ENCODE measurements at regions not wholly inside any gene's neighbourhood (a gene's known extent, or its start where the extent isn't known, plus 50 kb on each side); places are given as distances from the start of the nearest gene placed in this dataset.
"Not testable (repeated sequence)": the region's sequence is repeated elsewhere in the genome, so short reads cannot be mapped to it uniquely, and the experiment has no call there.

GRCh38 chr13:109939180-109939579, 152.8 kb upstream of the IRS2 start:
- no peak for DNase-seq (ENCODE audit: low read depth)

GRCh38 chr13:109938255-109938936, 152.0 kb upstream of the IRS2 start:
- no peak for DNase-seq (ENCODE audit: low read depth)

DNA sequence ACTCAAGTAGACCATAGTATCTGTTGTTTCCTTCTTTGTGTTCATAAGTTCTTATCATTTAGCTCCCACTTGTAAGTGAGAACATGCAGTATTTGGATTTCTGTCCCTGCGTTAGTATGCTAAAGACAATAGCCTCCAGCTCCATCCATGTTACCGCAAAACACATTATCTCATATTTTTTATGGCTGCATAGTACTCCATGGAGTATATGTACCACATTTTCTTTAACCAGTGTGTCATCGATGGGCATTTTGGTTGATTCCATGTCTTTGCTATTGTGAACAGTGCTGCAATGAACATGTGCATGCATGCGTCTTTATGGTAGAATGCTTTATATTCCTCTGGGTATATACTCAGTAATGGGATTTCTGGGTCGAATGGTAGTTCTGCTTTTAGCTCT, 148.1 kb upstream of the IRS2 start:
- not testable (repeated sequence) for DNase-seq (ENCODE audit: low read depth)

DNA sequence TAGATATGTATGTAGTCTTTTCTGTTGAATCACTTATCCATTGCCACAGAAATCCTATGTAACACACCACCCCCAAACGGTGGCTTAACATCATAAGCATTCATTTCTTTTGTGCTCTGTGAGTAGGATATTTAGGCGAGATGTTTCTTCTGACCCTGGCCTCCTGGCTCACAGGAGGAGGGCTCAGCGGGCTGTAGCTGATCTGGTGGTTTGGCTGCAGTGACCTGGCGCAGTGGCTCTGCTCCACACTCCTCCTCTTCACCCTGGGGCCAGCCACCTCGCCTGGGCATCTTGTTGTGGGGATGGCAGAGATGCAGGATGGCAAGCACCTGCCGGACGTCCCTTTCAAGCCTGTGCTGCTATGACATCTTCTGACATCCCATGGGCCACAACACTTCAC, 147.1 kb upstream of the IRS2 start:
- no peak for DNase-seq (ENCODE audit: low read depth)

DNA sequence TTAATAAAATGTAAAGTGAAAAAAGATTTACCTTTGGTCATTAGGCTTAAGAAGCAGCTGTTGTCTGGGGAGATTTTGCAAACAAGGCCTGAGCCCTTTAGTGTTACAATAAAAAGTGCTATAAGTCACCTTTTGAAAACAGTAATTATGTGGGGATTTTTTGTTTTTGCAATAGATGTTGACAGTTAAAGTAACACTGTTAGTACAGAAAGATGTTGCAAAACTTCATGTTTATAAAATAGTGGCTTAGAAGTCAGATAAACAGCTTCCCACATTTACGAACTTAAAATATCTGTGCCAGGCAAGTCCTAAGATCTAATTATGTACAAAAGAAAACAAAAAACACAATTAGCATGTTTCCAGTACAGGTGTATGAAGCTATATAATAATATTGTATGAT, 138.0 kb upstream of the IRS2 start:
- DNase-seq (ENCODE audit: low read depth), result no peak

- DNase-seq (ENCODE audit: low read depth), result no peak
Measured at GRCh38 chr13:109922518-109922917, 136.1 kb upstream of the IRS2 start.

DNA sequence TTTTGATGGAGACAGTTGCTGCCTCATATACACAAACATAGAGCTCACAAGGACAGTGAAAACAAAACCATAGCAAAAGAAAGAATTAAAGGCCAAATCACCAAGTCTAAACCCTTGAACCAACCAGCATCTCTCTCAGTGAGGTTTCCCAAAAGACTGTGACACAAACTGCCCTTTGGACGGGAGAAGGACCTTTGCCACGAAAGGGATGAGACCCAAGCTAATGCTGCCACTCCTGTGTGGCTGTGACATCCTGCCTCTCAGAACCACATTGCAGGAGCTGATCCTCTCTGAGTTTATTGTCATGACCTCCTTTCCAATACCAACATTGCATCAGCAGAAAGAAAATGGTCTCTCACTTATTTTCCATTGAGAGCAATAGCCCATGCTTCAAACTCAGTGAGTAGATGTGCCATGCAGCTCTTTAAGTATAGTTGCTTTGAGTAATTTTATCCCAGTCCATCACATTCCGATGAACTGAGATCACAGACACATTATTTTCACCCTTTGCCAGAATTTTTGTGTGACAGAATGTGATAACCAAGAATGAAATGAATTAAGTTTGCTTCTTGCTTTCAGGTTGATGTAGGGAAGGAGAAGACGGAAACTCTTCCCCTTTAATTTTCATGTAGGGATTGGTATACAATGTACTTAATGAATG, 133.5 kb upstream of the IRS2 start:
- no peak for DNase-seq (ENCODE audit: low read depth)

DNA sequence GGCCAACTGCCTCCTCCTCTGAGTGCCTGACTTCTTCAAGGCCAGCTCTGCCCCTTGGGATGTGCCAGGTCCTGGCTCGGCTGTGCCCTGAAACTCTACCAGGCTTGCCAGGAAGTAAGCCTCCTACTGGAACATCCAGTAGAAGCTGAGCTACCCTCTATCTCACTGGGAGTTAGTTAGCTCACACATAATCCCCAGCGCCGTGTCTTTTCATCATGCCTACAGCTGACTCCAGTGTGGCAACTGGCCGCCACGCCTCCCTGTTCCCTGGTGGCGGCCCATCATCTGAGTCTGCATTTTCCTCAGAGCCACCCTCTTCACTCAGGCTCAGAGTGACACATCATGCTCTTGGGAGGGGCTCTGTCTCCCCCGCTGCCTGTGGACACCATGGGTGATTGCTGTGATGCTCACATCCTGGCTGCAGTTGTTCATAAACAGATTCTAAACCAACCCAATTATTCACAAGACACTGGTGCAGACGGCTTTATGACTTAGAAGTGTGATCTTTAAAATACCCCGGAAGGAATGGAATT, 131.9 kb upstream of the IRS2 start:
- no peak for DNase-seq (ENCODE audit: low read depth)

DNA sequence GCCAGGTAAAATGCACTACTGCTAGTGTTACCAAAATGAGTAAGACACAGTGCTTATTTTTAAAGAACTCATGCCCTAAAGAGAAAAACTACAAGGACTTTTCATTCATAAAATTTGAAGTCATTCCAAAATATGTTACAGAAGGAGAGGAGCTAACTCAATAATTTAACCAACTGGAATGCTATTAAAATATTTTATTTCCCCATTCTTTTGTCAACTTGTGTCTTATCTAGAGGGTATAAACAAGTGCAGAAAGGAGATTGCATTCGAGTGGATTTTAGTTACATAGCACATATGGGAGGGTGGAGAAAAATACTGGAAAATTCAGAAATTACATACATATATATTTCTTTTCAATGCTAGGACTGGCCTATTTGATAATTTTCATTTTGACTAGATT, 131.0 kb upstream of the IRS2 start:
- no peak for DNase-seq (ENCODE audit: low read depth)

DNA sequence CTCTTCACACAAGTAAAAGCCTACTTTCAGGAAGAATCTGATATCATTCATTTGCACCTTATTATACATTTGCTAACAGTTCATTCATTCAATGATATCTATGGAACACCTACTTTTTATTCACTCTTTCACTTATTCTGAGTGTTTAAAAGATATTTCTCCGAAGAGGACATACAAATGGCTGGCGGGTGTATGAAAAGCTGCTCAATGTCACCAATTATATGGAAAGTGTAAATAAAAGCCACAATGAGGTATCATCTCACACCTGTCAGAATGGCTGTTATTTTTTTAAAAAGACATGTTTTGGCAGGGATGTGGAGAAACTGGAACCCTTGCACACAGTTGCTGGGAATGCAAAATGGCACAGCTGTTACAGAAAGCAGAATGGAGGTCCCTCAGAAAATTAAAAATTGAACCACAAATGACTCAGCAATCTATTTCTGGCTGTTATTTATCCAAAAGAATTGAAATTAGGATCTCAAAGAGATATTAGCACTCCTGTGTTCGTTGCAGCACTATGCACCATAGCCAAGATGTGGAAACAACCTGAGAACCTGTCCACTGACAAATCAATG, 127.6 kb upstream of the IRS2 start:
- no peak for DNase-seq (ENCODE audit: low read depth)

DNA sequence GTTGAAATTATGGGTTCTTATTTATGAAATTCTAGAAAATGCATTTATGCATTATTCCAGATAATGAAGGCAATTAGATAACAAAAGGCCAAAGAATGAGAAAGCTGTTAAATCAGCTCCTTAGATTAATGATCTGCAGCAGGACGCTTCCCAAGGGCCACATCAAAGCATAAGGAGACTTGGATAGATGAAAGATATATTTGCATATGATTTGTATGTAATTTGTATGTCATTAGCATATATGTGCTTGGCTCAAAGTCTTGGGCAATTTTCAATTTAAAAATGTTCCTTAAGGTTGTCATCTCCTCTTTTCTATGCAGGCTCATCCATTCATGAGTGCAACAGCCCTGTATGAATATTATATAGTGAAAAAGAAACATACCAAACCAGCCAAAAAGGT, 126.8 kb upstream of the IRS2 start:
- DNase-seq (ENCODE audit: low read depth), result no peak

DNA sequence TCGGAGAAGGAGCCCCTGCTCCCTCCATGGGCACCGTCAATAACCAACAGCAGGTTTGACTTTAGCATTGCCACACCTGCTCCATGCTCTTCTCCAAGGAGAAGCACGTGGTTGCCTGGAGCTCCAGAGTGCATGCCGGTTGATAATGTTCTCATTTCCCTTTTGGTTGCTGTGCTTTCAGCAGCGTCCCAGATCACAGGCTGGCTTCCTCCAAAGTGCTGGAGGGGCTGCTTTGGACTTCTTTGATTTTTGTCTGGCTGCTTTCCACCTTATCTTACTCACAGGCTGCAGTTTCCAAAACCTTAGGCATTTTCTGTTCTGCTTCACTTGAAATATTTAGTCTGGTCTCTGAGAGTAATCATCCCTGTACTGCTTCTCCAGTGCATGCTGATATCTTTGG, 123.8 kb upstream of the IRS2 start:
- no peak for DNase-seq (ENCODE audit: low read depth)

DNA sequence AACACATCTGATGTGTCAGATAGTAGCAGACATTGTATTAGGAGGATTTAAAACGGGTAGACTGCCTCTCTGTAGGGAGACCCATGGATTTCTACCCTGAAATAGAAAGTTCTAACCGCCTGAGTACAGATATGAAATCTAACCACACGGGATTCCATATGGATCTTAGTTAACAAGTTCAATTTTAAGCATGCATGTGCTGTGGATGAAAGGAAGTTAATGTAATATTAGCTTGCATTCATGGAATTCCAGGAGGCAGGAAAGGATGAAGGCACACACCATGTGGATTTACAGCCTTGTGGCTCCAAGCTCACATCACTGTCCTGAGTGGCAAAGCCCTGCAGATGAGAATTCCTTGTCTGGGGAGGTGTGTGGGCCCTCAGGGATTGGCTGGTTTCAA, 120.6 kb upstream of the IRS2 start:
- DNase-seq (ENCODE audit: low read depth), result no peak

- DNase-seq (ENCODE audit: low read depth), result no peak
Measured at GRCh38 chr13:109904218-109904617, 117.8 kb upstream of the IRS2 start.

DNA sequence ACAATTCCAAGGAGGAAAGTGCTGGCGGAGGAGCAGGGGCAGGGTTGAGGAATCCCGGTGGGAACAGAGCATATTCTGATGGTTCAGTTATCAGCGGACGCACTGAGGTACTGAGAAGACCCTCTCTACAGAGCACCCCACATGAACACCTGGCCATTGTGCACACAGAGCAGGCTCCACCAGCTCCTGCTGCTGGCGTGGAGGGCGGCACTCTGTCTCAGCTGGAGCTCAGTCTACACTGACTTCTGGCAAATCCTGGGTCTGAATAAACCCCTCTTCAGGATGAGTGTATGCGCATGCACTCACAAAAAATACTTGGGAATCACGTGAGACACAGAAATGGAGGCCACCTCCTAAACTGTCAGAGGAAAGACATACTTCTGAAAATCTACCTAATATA, 114.4 kb upstream of the IRS2 start:
- no peak for DNase-seq (ENCODE audit: low read depth)

DNA sequence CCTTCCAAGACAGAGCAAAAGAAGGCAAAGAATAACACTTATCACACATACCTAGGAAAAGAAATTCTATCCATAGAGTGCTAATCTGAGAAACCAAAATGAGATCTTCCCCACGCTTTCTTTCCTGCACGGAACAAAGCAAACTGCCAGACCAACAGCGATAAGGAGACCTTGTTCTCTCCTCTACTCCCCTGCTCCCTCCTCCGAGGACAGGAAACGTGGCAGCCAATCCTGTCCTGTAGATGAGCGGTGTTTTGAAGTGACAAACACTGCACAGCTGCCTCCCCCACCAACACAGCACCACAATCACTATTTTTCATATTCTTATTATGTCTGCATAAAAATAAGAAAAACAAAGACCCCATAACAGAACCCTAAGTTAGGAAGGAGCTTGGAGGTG, 113.9 kb upstream of the IRS2 start:
- DNase-seq (ENCODE audit: low read depth), result no peak

DNA sequence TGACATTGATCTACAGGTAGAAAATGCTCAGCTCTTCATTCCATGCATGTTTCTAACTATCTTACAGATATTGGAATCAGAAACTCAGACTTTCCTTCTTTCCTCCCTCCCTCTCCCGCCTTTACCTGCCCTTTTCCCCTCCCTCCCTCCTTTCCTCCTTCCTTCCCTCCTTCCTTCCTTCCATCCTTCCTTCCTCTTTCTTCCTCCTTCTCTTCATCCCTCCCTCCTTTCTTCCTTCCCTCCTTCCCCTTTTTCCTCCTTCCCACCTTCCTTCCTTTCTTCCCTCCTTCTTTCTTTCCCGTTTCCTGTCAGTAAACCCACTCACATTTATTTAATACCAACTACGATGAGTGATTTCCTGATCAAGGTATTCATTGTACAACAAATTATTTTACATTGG, 113.4 kb upstream of the IRS2 start:
- DNase-seq (ENCODE audit: low read depth), result no peak

- DNase-seq (ENCODE audit: low read depth), result no peak
Measured at GRCh38 chr13:109899316-109899715, 112.9 kb upstream of the IRS2 start.

DNA sequence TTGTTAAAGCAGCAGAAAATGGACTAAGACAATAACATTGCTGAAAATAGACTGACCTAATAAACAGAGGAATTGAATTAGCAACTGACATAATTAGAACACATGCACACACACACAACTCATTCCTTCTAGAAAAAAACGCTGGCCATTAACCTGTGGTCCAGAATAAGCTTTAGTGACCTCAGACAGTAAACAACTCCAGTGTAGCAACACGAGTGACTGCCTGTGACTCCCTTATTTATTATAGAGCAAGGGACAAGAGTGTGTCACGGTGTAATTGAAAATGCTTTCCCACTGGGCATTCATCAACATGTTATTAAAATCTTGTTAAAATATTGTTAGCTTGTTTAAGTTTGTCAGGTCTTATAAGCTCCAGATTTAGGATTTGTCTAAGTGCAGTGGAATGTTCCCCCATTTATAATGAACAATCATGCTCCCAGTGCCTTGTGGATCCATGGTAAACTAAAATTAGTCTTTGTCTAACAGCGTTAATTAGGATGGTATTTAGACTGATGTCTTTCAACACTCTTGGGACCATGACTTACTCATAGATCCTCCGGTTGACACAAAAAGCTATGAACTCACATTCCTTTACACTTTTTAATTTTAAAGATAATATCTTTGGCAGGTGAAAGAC, 111.7 kb upstream of the IRS2 start:
- no peak for DNase-seq (ENCODE audit: low read depth)

DNA sequence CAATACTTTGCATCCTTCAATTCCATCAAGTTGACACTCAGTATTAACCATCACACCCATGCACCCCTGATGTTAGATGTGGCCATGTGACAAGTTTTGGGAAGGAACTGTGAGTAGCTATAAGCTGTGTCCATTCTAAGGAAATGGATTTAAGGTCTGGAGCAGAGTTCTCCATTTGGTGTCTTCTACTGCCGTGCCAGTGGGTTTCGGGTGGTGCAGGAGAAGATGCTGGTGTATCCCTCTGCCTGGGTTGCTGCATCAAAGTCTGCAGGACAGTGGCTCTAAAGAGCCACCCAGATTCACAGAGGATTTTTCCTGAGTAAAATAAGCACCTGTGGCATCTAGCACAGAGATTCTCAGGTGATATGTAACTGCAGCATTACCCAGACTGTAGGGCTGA, 105.7 kb upstream of the IRS2 start:
- DNase-seq (ENCODE audit: low read depth), result no peak

- DNase-seq (ENCODE audit: low read depth), result no peak
Measured at GRCh38 chr13:109885235-109885634, 98.9 kb upstream of the IRS2 start.

DNA sequence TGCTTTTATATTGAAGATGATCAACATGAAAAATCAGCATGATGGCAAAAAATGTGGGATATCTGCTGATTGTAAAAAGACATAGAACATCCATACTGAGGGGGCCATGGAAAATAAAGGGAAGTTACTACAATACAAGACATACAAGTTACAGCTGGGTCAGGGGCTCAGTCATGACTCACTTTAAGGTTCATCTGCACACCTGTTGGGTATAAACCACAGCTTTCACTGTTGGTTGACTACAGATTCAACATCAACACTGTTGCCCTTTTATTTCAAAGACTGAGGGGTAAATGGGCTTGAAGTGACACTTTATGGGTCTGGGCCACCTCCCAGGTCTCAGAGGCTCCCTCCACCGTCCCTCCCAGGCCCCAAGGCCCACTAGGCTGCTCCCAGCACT, 98.1 kb upstream of the IRS2 start:
- DNase-seq (ENCODE audit: low read depth), result no peak

All from activated T-cell treated with anti-CD3 and anti-CD28 coated beads for 24 hours (primary cell).